ENCODE measurements at regions not wholly inside any gene's neighbourhood (a gene's known extent, or its start where the extent isn't known, plus 50 kb on each side); places are given as distances from the start of the nearest gene placed in this dataset.

- Mint-ChIP-seq H3K4me1 (ENCODE audit: low read depth) (no peaks in the 10 kb centered on the region), H3K9me3 (no peaks in the 10 kb centered on the region), H3K36me3 (ENCODE audit: low read depth) (no peaks in the 10 kb centered on the region), H3K4me3 (no peak overlapping the region), H3K27me3 (ENCODE audit: low read depth) (no peaks in the 10 kb centered on the region), H3K27ac (no peak overlapping the region)
- no peak for DNase-seq (ENCODE audit: low spot score)
These were observed 55.7 kb upstream of the FERMT1 start for GRCh38 chr20:6178537-6178936.

GRCh38 chr20:6173481-6173880 is 50.7 kb upstream of the FERMT1 start:
- no peak overlapping the region for H3K4me3 Mint-ChIP-seq
- DNase-seq (ENCODE audit: low spot score), result no peak
- H3K4me1 Mint-ChIP-seq (ENCODE audit: low read depth), result no peaks in the 10 kb centered on the region
- H3K27me3 Mint-ChIP-seq (ENCODE audit: low read depth), result no peaks in the 10 kb centered on the region
- H3K27ac Mint-ChIP-seq, result no peak overlapping the region
- no peaks in the 10 kb centered on the region for H3K9me3 Mint-ChIP-seq
- H3K36me3 Mint-ChIP-seq (ENCODE audit: low read depth), result no peaks in the 10 kb centered on the region
